ENCODE measurements at regions not wholly inside any gene's neighbourhood (a gene's known extent, or its start where the extent isn't known, plus 50 kb on each side); places are given as distances from the start of the nearest gene placed in this dataset.

DNA sequence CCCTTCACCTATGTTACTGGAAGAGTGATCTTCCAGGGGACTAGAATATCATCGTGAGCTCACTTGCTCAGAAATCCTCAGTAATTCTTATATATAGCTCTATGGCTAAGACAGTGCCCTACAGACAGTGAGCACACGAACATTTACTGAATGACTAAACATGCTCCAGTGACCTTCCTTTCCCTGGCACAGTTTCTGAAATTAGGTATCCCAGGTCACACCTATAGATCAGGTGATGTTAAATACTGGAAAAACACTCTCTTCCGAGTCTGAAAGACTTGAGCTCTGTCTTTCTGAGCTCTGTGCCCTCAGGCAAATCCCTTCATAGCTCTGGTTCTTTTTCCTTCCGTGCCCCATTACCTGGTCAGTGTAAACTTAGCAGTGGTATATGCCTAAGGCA lies 239.4 kb upstream of the LRIG1 start:
- no peaks in the 10 kb centered on the region for H3K27me3 ChIP-seq
- ATAC-seq (ENCODE audit: low FRiP score in 2 of 2) (no peak), DNase-seq (no peak)
- TF ChIP-seq POLR2AphosphoS5 (IDR thresholded peaks at IDR 0.05) (no peak), EP300 (IDR thresholded peaks at IDR 0.05) (no peak), CTCF (IDR thresholded peaks at IDR 0.05) (no peak), POLR2A (IDR thresholded peaks at IDR 0.05) (no peak)
- H3K4me3 ChIP-seq: no peak overlapping the region
- H3K27ac ChIP-seq: no peak overlapping the region
- 86% methylated on average over 4 of the region's 4 CpGs for WGBS, 2 donors
- H3K4me1 ChIP-seq: no peaks in the 10 kb centered on the region
- no peaks in the 10 kb centered on the region for H3K9me3 ChIP-seq
- H3K36me3 ChIP-seq: no peaks in the 10 kb centered on the region

DNA sequence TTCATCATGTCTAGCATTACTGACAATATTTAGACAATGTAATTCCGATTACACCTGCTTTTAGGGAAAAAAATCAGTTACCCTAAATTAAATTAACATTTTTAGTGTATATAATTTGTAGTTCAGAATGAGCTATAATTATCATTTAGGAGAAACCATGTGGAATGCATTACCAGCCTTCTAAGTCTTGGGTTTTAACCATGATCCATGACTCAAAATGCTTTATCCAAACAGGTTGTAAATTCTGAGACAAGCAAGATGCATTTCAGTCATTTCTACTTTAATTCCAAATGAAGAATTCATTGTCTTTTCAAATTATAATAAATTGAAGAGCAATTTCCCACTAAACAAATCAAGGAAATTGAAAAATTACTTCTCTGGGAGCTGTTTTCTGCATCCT lies 243.7 kb upstream of the LRIG1 start:
- Histone ChIP-seq H3K4me3 (no peak overlapping the region), H3K27me3 (no peaks in the 10 kb centered on the region), H3K27ac (no peak overlapping the region), H3K36me3 (no peaks in the 10 kb centered on the region), H3K9me3 (no peaks in the 10 kb centered on the region), H3K4me1 (no peaks in the 10 kb centered on the region)
- ATAC-seq (ENCODE audit: low FRiP score in 2 of 2): no peak
- WGBS, 2 donors: 93 to 95% methylated on average over 1 of the region's 1 CpG
- TF ChIP-seq CTCF (IDR thresholded peaks at IDR 0.05) (no peak), POLR2AphosphoS5 (IDR thresholded peaks at IDR 0.05) (no peak), EP300 (IDR thresholded peaks at IDR 0.05) (no peak), POLR2A (IDR thresholded peaks at IDR 0.05) (no peak)
- no peak for DNase-seq

- 92% methylated on average over 2 of the region's 2 CpGs for WGBS, 2 donors
These were observed 244.2 kb upstream of the LRIG1 start for GRCh38 chr3:66744986-66745385.

DNA sequence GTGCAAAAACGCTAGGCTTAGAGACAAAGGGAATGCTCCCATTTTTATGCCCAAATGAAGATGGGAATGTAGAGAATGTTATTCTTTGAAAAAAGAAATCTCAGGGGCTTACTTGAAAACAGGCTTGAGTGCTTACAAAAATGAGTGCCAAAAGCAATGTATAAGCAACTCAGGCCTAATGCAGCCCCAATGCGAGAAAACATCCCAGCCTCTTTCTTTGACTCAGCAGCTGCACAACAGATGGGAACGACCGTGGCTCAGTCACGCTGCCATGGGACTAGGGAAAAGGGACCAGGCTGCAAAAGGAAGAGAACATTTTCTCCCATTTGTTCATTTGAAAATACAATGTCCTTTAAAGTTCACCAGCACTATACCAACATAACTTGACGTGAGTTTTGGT lies 246.4 kb upstream of the LRIG1 start:
- Histone ChIP-seq H3K27me3 (no peaks in the 10 kb centered on the region), H3K36me3 (no peaks in the 10 kb centered on the region), H3K4me1 (no peaks in the 10 kb centered on the region), H3K4me3 (no peak overlapping the region), H3K9me3 (no peaks in the 10 kb centered on the region), H3K27ac (no peak overlapping the region)
- TF ChIP-seq CTCF (IDR thresholded peaks at IDR 0.05) (no peak), EP300 (IDR thresholded peaks at IDR 0.05) (no peak), POLR2AphosphoS5 (IDR thresholded peaks at IDR 0.05) (no peak), POLR2A (IDR thresholded peaks at IDR 0.05) (no peak)
- ATAC-seq (ENCODE audit: low FRiP score in 2 of 2): no peak
- 66 to 91% methylated on average over 6 of the region's 6 CpGs for WGBS, 2 donors
- DNase-seq: no peak

More at GRCh38 chr3:66744986-66745385, 244.2 kb upstream of the LRIG1 start:
- Histone ChIP-seq H3K4me1 (no peaks in the 10 kb centered on the region), H3K4me3 (no peak overlapping the region), H3K27ac (no peak overlapping the region), H3K27me3 (no peaks in the 10 kb centered on the region), H3K36me3 (no peaks in the 10 kb centered on the region), H3K9me3 (no peaks in the 10 kb centered on the region)
- DNase-seq: no peak
- no peak for TF ChIP-seq CTCF (IDR thresholded peaks at IDR 0.05)
- no peak for TF ChIP-seq POLR2A (IDR thresholded peaks at IDR 0.05)
- TF ChIP-seq POLR2AphosphoS5 (IDR thresholded peaks at IDR 0.05): no peak
- no peak for TF ChIP-seq EP300 (IDR thresholded peaks at IDR 0.05)
- ATAC-seq (ENCODE audit: low FRiP score in 2 of 2): no peak

GRCh38 chr3:66747696-66748095 lies 246.9 kb upstream of the LRIG1 start:
- Histone ChIP-seq H3K4me3 (no peak overlapping the region), H3K9me3 (no peaks in the 10 kb centered on the region), H3K36me3 (no peaks in the 10 kb centered on the region), H3K27me3 (no peaks in the 10 kb centered on the region), H3K27ac (no peak overlapping the region), H3K4me1 (no peaks in the 10 kb centered on the region)
- no peak for ATAC-seq (ENCODE audit: low FRiP score in 2 of 2)
- 74 to 76% methylated on average over 4 of the region's 4 CpGs for WGBS, 2 donors
- TF ChIP-seq EP300 (IDR thresholded peaks at IDR 0.05) (no peak), POLR2AphosphoS5 (IDR thresholded peaks at IDR 0.05) (no peak), POLR2A (IDR thresholded peaks at IDR 0.05) (no peak), CTCF (IDR thresholded peaks at IDR 0.05) (no peak)
- DNase-seq: no peak
